Loucy (cell line): ENCODE measurements at regions not wholly inside any gene's neighbourhood (a gene's known extent, or its start where the extent isn't known, plus 50 kb on each side); places are given as distances from the start of the nearest gene placed in this dataset.

ENCODE experiments used
- H2AFZ ChIP-seq: fragments of 200-600 bp; sonication (generic); 2 replicates; pipeline ENCODE4 v1.6.0; 2016; ENCODE audit warnings: antibody characterized with exemption, mild to moderate bottlenecking, low read length, moderate library complexity
- H3F3A ChIP-seq: fragments of 200-600 bp; 2 replicates; pipeline ENCODE4 v1.6.0; 2016; ENCODE audit warnings: antibody characterized with exemption, low read depth, mild to moderate bottlenecking
- H3K27me3 ChIP-seq: fragments of 200-600 bp; sonication (generic); 2 replicates; pipeline ENCODE4 v1.6.1; 2014; ENCODE audit warnings: low read length, mild to moderate bottlenecking; ENCODE audit not compliant: insufficient read depth, poor library complexity, severe bottlenecking
- H3K36me3 ChIP-seq: fragments of 200-600 bp; sonication (generic); 2 replicates; pipeline ENCODE4 v1.6.1; 2016; ENCODE audit warnings: low read length; ENCODE audit not compliant: insufficient read depth
- H3K4me1 ChIP-seq: fragments of 200-600 bp; sonication (generic); 2 replicates; pipeline ENCODE4 v1.5.1; 2014; ENCODE audit warnings: low read length, mild to moderate bottlenecking; ENCODE audit not compliant: insufficient read depth, poor library complexity, severe bottlenecking
- H3K4me2 ChIP-seq: fragments of 200-600 bp; sonication (generic); 2 replicates; pipeline ENCODE4 v1.6.0; 2014; ENCODE audit warnings: antibody characterized with exemption, low read length, low read depth, mild to moderate bottlenecking; ENCODE audit not compliant: poor library complexity, severe bottlenecking
- H3K4me3 ChIP-seq: fragments of 200-600 bp; sonication (generic); 2 replicates; pipeline ENCODE4 v1.5.1; 2014; ENCODE audit warnings: low read length, mild to moderate bottlenecking, mixed read lengths; ENCODE audit not compliant: poor library complexity, severe bottlenecking
- H3K79me2 ChIP-seq: fragments of 200-600 bp; sonication (generic); 2 replicates; pipeline ENCODE4 v1.6.1; 2014; ENCODE audit warnings: low read length; ENCODE audit not compliant: insufficient read depth
- H3K9ac ChIP-seq: fragments of 200-600 bp; sonication (generic); 2 replicates; pipeline ENCODE4 v1.6.0; 2014; ENCODE audit warnings: mild to moderate bottlenecking, low read depth, low read length, moderate library complexity; ENCODE audit not compliant: poor library complexity, severe bottlenecking
- H3K9me2 ChIP-seq: fragments of 200-600 bp; sonication (generic); replicated peaks from 2 replicates; pipeline ENCODE4 v1.6.1; 2016; ENCODE audit warnings: low read depth, low read length, mixed read lengths
- H3K9me3 ChIP-seq: fragments of 200-600 bp; sonication (generic); 2 replicates; pipeline ENCODE4 v1.6.1; 2014; ENCODE audit warnings: mild to moderate bottlenecking, antibody characterized with exemption, low read length, low read depth; ENCODE audit not compliant: insufficient read depth
- H4K20me1 ChIP-seq: fragments of 200-600 bp; sonication (generic); 2 replicates; pipeline ENCODE4 v1.6.0; 2014; ENCODE audit warnings: antibody characterized with exemption, low read length, mild to moderate bottlenecking; ENCODE audit not compliant: insufficient read depth, poor library complexity, severe bottlenecking
- EZH2phosphoT487 ChIP-seq: fragments of 200-600 bp; IDR thresholded peaks from 2 replicates; pipeline ENCODE4 v1.6.1; 2018; ENCODE audit warnings: antibody characterized with exemption, mild to moderate bottlenecking, moderate library complexity, borderline replicate concordance
- TF ChIP-seq, protein P1 (sequence below): fragments of 200-600 bp; sonication (generic); conservative IDR thresholded peaks from 2 replicates; pipeline ENCODE4 v1.5.1; 2014; ENCODE audit warnings: mild to moderate bottlenecking, antibody characterized with exemption, low read length

DNA sequence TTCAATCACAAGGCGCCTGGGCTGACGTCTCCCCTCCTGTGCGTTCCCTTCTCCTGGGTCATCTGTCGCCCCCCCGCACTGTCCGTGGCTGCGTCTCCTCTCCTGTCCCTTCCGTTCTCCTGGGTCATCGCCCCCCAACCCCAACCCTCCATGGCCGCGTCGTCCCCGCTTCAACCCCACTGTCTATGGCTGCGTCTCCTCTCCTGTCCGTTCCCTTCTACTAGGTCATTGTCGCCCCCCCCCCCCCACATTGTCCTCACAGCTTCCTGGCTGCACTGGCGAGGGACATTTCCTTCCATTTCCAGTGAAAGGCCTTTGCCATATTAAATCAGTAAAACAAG lies 118.9 kb downstream of the TMEM18 start:
- Histone ChIP-seq H3K4me3 (no peak overlapping the region), H3K4me2 (no peak overlapping the region), H3F3A (no peaks in the 10 kb centered on the region), H3K27me3 (no peaks in the 10 kb centered on the region), H3K4me1 (no peaks in the 10 kb centered on the region), H3K79me2 (no peaks in the 10 kb centered on the region), H3K9ac (no peak overlapping the region), H3K9me3 (peaks cover 3% of the 10 kb centered on the region; the same call in 1 of the 2 replicates), H3K9me2 (no peaks in the 10 kb centered on the region), H2AFZ (no peak overlapping the region), H4K20me1 (no peaks in the 10 kb centered on the region), H3K36me3 (no peaks in the 10 kb centered on the region)
- TF ChIP-seq EZH2phosphoT487 = no peak
- TF ChIP-seq, protein P1, sequence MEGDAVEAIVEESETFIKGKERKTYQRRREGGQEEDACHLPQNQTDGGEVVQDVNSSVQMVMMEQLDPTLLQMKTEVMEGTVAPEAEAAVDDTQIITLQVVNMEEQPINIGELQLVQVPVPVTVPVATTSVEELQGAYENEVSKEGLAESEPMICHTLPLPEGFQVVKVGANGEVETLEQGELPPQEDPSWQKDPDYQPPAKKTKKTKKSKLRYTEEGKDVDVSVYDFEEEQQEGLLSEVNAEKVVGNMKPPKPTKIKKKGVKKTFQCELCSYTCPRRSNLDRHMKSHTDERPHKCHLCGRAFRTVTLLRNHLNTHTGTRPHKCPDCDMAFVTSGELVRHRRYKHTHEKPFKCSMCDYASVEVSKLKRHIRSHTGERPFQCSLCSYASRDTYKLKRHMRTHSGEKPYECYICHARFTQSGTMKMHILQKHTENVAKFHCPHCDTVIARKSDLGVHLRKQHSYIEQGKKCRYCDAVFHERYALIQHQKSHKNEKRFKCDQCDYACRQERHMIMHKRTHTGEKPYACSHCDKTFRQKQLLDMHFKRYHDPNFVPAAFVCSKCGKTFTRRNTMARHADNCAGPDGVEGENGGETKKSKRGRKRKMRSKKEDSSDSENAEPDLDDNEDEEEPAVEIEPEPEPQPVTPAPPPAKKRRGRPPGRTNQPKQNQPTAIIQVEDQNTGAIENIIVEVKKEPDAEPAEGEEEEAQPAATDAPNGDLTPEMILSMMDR = no peak

DNA sequence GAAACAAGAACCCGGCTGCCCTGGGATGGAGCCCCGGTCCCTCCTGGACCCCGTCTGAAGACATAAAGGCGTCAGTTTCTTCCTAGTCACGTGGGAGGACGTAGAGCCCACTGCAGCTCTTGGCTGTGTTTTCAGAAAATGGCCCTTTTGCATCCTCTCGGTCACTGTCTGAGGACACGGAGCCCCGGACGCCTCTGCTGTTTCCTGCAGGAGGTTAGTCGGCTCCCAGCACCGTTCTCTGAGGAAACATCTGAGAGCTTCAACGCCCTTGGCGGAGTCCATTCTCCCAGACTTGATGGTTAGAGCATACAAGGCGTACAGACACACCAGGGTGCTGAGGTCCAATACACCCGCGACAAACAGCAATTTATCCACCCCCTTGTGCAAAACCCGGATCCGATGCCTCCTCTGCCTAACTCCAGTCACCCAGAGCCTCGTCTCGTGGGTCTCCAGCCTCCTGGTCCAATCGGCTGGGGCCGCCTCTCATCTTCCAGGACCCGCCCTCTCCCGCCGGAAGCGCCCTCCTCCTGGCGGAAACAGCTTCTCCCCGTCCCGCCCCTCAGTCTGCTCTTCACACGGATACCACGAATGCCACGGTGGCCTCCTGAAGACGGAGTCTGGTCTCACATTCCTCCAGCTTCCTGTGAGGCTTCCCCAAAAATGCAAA lies 119.4 kb downstream of the TMEM18 start:
- Histone ChIP-seq H3K4me3 (no peak overlapping the region), H4K20me1 (no peaks in the 10 kb centered on the region), H3K27me3 (no peaks in the 10 kb centered on the region), H3K4me1 (no peaks in the 10 kb centered on the region), H2AFZ (no peak overlapping the region), H3F3A (no peaks in the 10 kb centered on the region), H3K4me2 (no peak overlapping the region), H3K79me2 (no peaks in the 10 kb centered on the region), H3K9ac (no peak overlapping the region), H3K9me2 (no peaks in the 10 kb centered on the region), H3K9me3 (peaks cover 3% of the 10 kb centered on the region; the same call in 1 of the 2 replicates), H3K36me3 (no peaks in the 10 kb centered on the region)
- TF ChIP-seq, protein P1 = no peak
- TF ChIP-seq EZH2phosphoT487 = no peak

DNA sequence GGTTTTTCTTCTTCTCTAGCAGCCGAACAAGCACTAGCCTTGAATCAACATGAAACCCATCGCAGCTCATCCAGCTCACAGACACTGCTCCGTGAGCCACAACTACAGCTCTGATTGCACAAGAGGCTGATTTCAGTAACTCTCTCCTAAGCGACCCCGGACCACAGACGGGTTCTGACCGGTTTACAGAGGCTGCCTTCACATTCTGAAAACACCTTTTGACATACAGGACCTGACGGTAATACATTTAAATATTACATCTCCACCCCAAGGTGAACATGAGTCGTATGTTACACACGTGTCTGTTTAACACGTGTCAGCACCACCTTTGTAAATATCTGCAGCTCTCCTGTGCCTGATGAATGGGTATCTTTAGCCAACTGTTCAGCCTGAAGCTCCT lies 120.7 kb downstream of the TMEM18 start:
- no peak overlapping the region for H3K4me2 ChIP-seq
- H3K9me3 ChIP-seq = peaks cover 3% of the 10 kb centered on the region; the same call in 1 of the 2 replicates
- no peaks in the 10 kb centered on the region for H4K20me1 ChIP-seq
- no peaks in the 10 kb centered on the region for H3K36me3 ChIP-seq
- no peaks in the 10 kb centered on the region for H3F3A ChIP-seq
- no peak overlapping the region for H3K9ac ChIP-seq
- H2AFZ ChIP-seq = no peak overlapping the region
- no peak for TF ChIP-seq EZH2phosphoT487
- TF ChIP-seq, protein P1 = no peak
- H3K4me3 ChIP-seq = no peak overlapping the region
- H3K4me1 ChIP-seq = no peaks in the 10 kb centered on the region
- no peaks in the 10 kb centered on the region for H3K27me3 ChIP-seq
- no peaks in the 10 kb centered on the region for H3K9me2 ChIP-seq
- no peaks in the 10 kb centered on the region for H3K79me2 ChIP-seq
